ENCODE measurements at regions not wholly inside any gene's neighbourhood (a gene's known extent, or its start where the extent isn't known, plus 50 kb on each side); places are given as distances from the start of the nearest gene placed in this dataset.

DNA sequence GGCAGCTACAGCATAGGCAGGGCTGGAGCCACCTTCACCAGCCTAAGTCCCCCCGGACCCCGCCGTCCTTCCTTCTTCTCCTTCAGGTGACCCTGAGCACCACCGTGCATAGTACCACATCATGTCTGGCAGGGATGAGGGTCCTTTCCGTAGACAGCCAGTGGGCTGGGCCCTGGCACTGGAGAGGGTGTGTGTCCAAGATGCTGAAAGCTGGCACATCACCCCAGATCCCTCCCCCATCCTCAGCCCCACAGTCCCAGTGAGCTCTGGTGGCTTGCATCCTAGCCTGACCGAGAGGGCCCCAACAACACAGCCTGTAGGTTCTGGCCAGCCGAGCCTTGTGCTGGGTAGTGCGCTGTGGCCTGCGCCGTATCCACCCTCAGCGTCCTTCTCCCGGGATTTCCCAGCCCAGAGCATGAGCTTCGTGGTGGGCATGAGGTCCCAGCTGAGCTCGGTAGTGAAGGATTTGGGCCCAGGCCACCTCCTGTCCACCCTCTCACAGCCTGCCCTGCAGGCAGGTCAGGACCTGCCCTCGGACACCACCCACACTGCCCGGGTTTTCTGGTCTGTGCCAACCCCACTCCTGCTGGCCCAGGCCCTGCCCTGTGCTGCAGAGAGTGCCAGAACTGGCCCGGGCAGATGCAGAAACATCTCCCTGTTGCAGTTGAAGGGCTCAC lies 1124.3 kb downstream of the BRD1 start:
- ChIA-PET CTCF (interaction anchor here (0.7 kb wide), 1 partner anchor 148 kb away, joined by 3 read pairs; no protein-coding TSS in a partner anchor), POLR2A (no interaction called here)
- Histone ChIP-seq H3K9me3 (ENCODE audit: control insufficient read depth, insufficient read depth, low read depth, low read length) (no peaks in the 10 kb centered on the region), H3K27ac (ENCODE audit: extremely low read depth, low read depth, low read length) (no peak overlapping the region), H3K36me3 (ENCODE audit: control insufficient read depth in 2 of 2, insufficient read depth in 1 of 2, low read length in 2 of 2) (no peaks in the 10 kb centered on the region), H3K4me3 (ENCODE audit: low read depth, low read length) (no peak overlapping the region), H3K4me1 (ENCODE audit: control insufficient read depth, insufficient read depth, low read length) (no peaks in the 10 kb centered on the region)
- TF ChIP-seq ZNF214 (tag by site-specific recombination; IDR thresholded peaks at IDR 0.05; ENCODE audit: borderline replicate concordance): no peak
- TF ChIP-seq ZNF202 (tag by site-specific recombination; IDR thresholded peaks at IDR 0.05; ENCODE audit: borderline replicate concordance): no peak
- TF ChIP-seq, protein P1, sequence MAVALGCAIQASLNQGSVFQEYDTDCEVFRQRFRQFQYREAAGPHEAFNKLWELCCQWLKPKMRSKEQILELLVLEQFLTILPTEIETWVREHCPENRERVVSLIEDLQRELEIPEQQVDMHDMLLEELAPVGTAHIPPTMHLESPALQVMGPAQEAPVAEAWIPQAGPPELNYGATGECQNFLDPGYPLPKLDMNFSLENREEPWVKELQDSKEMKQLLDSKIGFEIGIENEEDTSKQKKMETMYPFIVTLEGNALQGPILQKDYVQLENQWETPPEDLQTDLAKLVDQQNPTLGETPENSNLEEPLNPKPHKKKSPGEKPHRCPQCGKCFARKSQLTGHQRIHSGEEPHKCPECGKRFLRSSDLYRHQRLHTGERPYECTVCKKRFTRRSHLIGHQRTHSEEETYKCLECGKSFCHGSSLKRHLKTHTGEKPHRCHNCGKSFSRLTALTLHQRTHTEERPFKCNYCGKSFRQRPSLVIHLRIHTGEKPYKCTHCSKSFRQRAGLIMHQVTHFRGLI (tag by site-specific recombination; IDR thresholded peaks at IDR 0.05): no peak
- TF ChIP-seq YY2 (tag by site-specific recombination; IDR thresholded peaks at IDR 0.05): no peak
- no peak for TF ChIP-seq ZNF514 (tag by site-specific recombination; IDR thresholded peaks at IDR 0.05)
- TF ChIP-seq MEIS1 (CRISPR knock-in tag; IDR thresholded peaks at IDR 0.05; ENCODE audit: borderline replicate concordance): no peak
- TF ChIP-seq, protein P2, sequence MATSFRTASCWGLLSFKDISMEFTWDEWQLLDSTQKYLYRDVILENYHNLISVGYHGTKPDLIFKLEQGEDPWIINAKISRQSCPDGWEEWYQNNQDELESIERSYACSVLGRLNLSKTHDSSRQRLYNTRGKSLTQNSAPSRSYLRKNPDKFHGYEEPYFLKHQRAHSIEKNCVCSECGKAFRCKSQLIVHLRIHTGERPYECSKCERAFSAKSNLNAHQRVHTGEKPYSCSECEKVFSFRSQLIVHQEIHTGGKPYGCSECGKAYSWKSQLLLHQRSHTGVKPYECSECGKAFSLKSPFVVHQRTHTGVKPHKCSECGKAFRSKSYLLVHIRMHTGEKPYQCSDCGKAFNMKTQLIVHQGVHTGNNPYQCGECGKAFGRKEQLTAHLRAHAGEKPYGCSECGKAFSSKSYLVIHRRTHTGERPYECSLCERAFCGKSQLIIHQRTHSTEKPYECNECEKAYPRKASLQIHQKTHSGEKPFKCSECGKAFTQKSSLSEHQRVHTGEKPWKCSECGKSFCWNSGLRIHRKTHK (tag by site-specific recombination; IDR thresholded peaks at IDR 0.05): no peak
- no peak for TF ChIP-seq ZNF248 (tag by site-specific recombination; IDR thresholded peaks at IDR 0.05)
- no peak for TF ChIP-seq ZNF350 (tag by site-specific recombination; IDR thresholded peaks at IDR 0.05)

DNA sequence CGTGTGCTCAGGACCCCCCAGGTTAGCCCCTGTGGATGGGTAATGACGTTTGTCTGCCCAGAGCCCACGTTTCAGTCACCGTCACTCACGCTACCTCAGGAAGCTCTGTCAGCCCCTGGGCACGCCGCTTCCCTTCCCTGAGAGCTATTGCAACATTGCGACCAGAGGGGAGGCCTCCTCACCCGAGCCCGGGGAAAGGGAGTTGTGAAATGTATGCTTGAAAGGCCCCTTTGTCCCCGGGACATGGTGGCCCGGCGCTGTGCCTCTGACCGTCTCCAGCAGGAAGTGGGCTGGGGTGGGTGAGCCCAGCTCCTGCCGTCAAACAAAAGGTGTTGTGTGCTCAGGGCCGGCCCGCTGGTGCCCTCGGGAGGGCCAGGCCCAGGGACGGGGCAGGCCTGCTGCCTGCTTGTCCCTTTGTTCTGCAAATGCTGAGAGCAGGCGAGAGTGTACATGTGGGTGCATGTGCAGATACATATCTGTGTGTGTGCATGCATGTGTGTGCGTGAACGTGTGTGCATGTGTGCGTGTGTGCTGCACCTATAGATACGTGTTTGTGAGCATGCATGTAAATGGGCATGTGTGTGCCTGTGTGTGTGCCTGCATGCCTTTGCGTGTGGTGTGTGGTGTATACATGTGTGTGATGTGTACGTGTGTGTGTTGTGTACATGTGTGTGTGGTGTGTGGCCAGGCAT lies 1125.0 kb downstream of the BRD1 start:
- H3K4me1 ChIP-seq (ENCODE audit: control insufficient read depth, insufficient read depth, low read length): no peaks in the 10 kb centered on the region
- H3K27ac ChIP-seq (ENCODE audit: extremely low read depth, low read depth, low read length): no peak overlapping the region
- no peak overlapping the region for H3K4me3 ChIP-seq (ENCODE audit: low read depth, low read length)
- POLR2A ChIA-PET: no interaction called here
- no peaks in the 10 kb centered on the region for H3K36me3 ChIP-seq (ENCODE audit: control insufficient read depth in 2 of 2, insufficient read depth in 1 of 2, low read length in 2 of 2)
- H3K9me3 ChIP-seq (ENCODE audit: control insufficient read depth, insufficient read depth, low read depth, low read length): no peaks in the 10 kb centered on the region
- TF ChIP-seq BCL6B (tag by site-specific recombination; IDR thresholded peaks at IDR 0.05) (no peak), ZNF223 (tag by site-specific recombination; IDR thresholded peaks at IDR 0.05) (no peak), ZBTB44 (tag by site-specific recombination; IDR thresholded peaks at IDR 0.05) (no peak), ZBTB8A (tag by site-specific recombination; IDR thresholded peaks at IDR 0.05) (no peak), ZSCAN4 (tag by site-specific recombination; IDR thresholded peaks at IDR 0.05) (peak; percentile 53; the same call in 1 of the 2 replicates)
- CTCF ChIA-PET: interaction anchor here (0.6 kb wide), 1 partner anchor 39 kb away, joined by 3 read pairs; no protein-coding TSS in a partner anchor
